ENCODE measurements at regions not wholly inside any gene's neighbourhood (a gene's known extent, or its start where the extent isn't known, plus 50 kb on each side); places are given as distances from the start of the nearest gene placed in this dataset.

GRCh38 chr6:6516666-6517458 is 71.7 kb upstream of the LY86 start:
- Histone ChIP-seq H3K36me3 (no peaks in the 10 kb centered on the region), H3K27ac (no peak overlapping the region), H3K9me3 (no peaks in the 10 kb centered on the region), H3K27me3 (no peaks in the 10 kb centered on the region), H3K4me1 (no peaks in the 10 kb centered on the region), H3K4me3 (no peak overlapping the region)
- no peak for DNase-seq (ENCODE audit: low spot score in 2 of 2)
- intact Hi-C loops (cut with DNase I; ENCODE audit: low total_unique reads) = no loop called here
- TF ChIP-seq CTCF (IDR thresholded peaks at IDR 0.05) (no peak), POLR2AphosphoS5 (IDR thresholded peaks at IDR 0.05) (no peak), POLR2A (IDR thresholded peaks at IDR 0.05) (no peak)

GRCh38 chr6:6518631-6519427 is 69.7 kb upstream of the LY86 start:
- Histone ChIP-seq H3K4me3 (no peak overlapping the region), H3K4me1 (no peaks in the 10 kb centered on the region), H3K36me3 (no peaks in the 10 kb centered on the region), H3K27ac (no peak overlapping the region), H3K27me3 (no peaks in the 10 kb centered on the region), H3K9me3 (no peaks in the 10 kb centered on the region)
- no peak for DNase-seq (ENCODE audit: low spot score in 2 of 2)
- intact Hi-C loops (cut with DNase I; ENCODE audit: low total_unique reads) = no loop called here
- TF ChIP-seq POLR2A (IDR thresholded peaks at IDR 0.05) (no peak), CTCF (IDR thresholded peaks at IDR 0.05) (no peak), POLR2AphosphoS5 (IDR thresholded peaks at IDR 0.05) (no peak)

GRCh38 chr6:6521961-6522482 is 66.5 kb upstream of the LY86 start:
- H3K27me3 ChIP-seq = no peaks in the 10 kb centered on the region
- no peak overlapping the region for H3K27ac ChIP-seq
- no peaks in the 10 kb centered on the region for H3K36me3 ChIP-seq
- no peaks in the 10 kb centered on the region for H3K9me3 ChIP-seq
- no peak overlapping the region for H3K4me3 ChIP-seq
- no peak for DNase-seq (ENCODE audit: low spot score in 2 of 2)
- intact Hi-C loops (cut with DNase I; ENCODE audit: low total_unique reads) = no loop called here
- no peaks in the 10 kb centered on the region for H3K4me1 ChIP-seq
- TF ChIP-seq POLR2AphosphoS5 (IDR thresholded peaks at IDR 0.05) (no peak), CTCF (IDR thresholded peaks at IDR 0.05) (no peak), POLR2A (IDR thresholded peaks at IDR 0.05) (no peak)

GRCh38 chr6:6522709-6523108 is 65.8 kb upstream of the LY86 start:
- Histone ChIP-seq H3K27ac (no peak overlapping the region), H3K4me3 (no peak overlapping the region), H3K36me3 (no peaks in the 10 kb centered on the region), H3K27me3 (no peaks in the 10 kb centered on the region), H3K9me3 (no peaks in the 10 kb centered on the region), H3K4me1 (no peaks in the 10 kb centered on the region)
- TF ChIP-seq CTCF (IDR thresholded peaks at IDR 0.05) = no peak
- TF ChIP-seq POLR2A (IDR thresholded peaks at IDR 0.05) = no peak
- no peak for TF ChIP-seq POLR2AphosphoS5 (IDR thresholded peaks at IDR 0.05)
- DNase-seq (ENCODE audit: low spot score in 2 of 2) = no peak
- intact Hi-C loops (cut with DNase I; ENCODE audit: low total_unique reads) = no loop called here

GRCh38 chr6:6524951-6525350 is 63.6 kb upstream of the LY86 start:
- Histone ChIP-seq H3K4me3 (no peak overlapping the region), H3K36me3 (no peaks in the 10 kb centered on the region), H3K9me3 (peaks cover 0 to 6% of the 10 kb centered on the region in 2 donors), H3K4me1 (no peaks in the 10 kb centered on the region), H3K27ac (no peak overlapping the region), H3K27me3 (no peaks in the 10 kb centered on the region)
- DNase-seq (ENCODE audit: low spot score in 2 of 2) = no peak
- no peak for TF ChIP-seq POLR2A (IDR thresholded peaks at IDR 0.05)
- no peak for TF ChIP-seq CTCF (IDR thresholded peaks at IDR 0.05)
- TF ChIP-seq POLR2AphosphoS5 (IDR thresholded peaks at IDR 0.05) = no peak
- intact Hi-C loops (cut with DNase I; ENCODE audit: low total_unique reads) = no loop called here
